ACC112 (cell line): ENCODE measurements at regions not wholly inside any gene's neighbourhood (a gene's known extent, or its start where the extent isn't known, plus 50 kb on each side); places are given as distances from the start of the nearest gene placed in this dataset.

Source experiments
- H2AFZ ChIP-seq: fragments of 200-600 bp; sonication (generic); one replicate; pipeline ENCODE4 v1.6.0; 2017; ENCODE audit warnings: antibody characterized with exemption, low read length; ENCODE audit not compliant: unreplicated experiment
- H3K27ac ChIP-seq: fragments of 200-600 bp; sonication (generic); 2 replicates; pipeline ENCODE4 v1.5.1; 2014; ENCODE audit warnings: low read depth, mild to moderate bottlenecking, antibody characterized with exemption, low read length, moderate library complexity
- H3K27me3 ChIP-seq: fragments of 200-600 bp; sonication (generic); 2 replicates; pipeline ENCODE4 v1.6.1; 2014; ENCODE audit warnings: mild to moderate bottlenecking, antibody characterized with exemption, low read length, moderate library complexity, mixed read lengths; ENCODE audit not compliant: insufficient read depth
- H3K36me3 ChIP-seq: fragments of 200-600 bp; sonication (generic); 2 replicates; pipeline ENCODE4 v1.6.1; 2016; ENCODE audit warnings: mild to moderate bottlenecking, antibody characterized with exemption, low read length, moderate library complexity, mixed read lengths; ENCODE audit not compliant: insufficient read depth
- H3K4me1 ChIP-seq: fragments of 200-600 bp; sonication (generic); one replicate; pipeline ENCODE4 v1.6.1; 2016; ENCODE audit warnings: low read length, mixed read lengths; ENCODE audit not compliant: insufficient read depth, unreplicated experiment, control insufficient read depth
- H3K4me3 ChIP-seq: fragments of 200-600 bp; sonication (generic); 2 replicates; pipeline ENCODE4 v1.5.1; 2014; ENCODE audit warnings: mild to moderate bottlenecking, low read depth, low read length
- H3K79me2 ChIP-seq: fragments of 200-600 bp; sonication (generic); one replicate; pipeline ENCODE4 v1.6.0; 2016; ENCODE audit warnings: low read length; ENCODE audit not compliant: control insufficient read depth, unreplicated experiment, insufficient read depth

GRCh38 chr1:93013145-93014065 is 52.1 kb upstream of the DIPK1A start:
- Histone ChIP-seq H3K4me1 (peaks cover 24% of the 10 kb centered on the region), H3K27ac (no peak overlapping the region), H3K27me3 (no peaks in the 10 kb centered on the region), H2AFZ (no peak overlapping the region), H3K4me3 (no peak overlapping the region), H3K36me3 (no peaks in the 10 kb centered on the region), H3K79me2 (no peaks in the 10 kb centered on the region)

GRCh38 chr1:93014168-93014567 is 52.9 kb upstream of the DIPK1A start:
- Histone ChIP-seq H3K4me1 (peaks cover 24% of the 10 kb centered on the region), H3K27ac (no peak overlapping the region), H3K79me2 (no peaks in the 10 kb centered on the region), H3K4me3 (no peak overlapping the region), H3K27me3 (0 out of 2 replicates have a peak, but pooled peaks cover 3% of the 10 kb centered on the region), H3K36me3 (no peaks in the 10 kb centered on the region), H2AFZ (no peak overlapping the region)

GRCh38 chr1:93015590-93015989 is 54.3 kb upstream of the DIPK1A start:
- H3K27ac ChIP-seq: peak overlapping the region; percentile 30
- H3K36me3 ChIP-seq: no peaks in the 10 kb centered on the region
- H3K27me3 ChIP-seq: 0 out of 2 replicates have a peak, but pooled peaks cover 4% of the 10 kb centered on the region
- H3K4me1 ChIP-seq: peaks cover 24% of the 10 kb centered on the region
- no peak overlapping the region for H2AFZ ChIP-seq
- H3K4me3 ChIP-seq: peak overlapping the region; percentile 39; the same call in 1 of the 2 replicates
- H3K79me2 ChIP-seq: no peaks in the 10 kb centered on the region

- Histone ChIP-seq H2AFZ (no peak overlapping the region), H3K27me3 (0 out of 2 replicates have a peak, but pooled peaks cover 4% of the 10 kb centered on the region), H3K79me2 (no peaks in the 10 kb centered on the region), H3K4me1 (peaks cover 24% of the 10 kb centered on the region), H3K4me3 (peak overlapping the region; percentile 39; the same call in 1 of the 2 replicates), H3K36me3 (no peaks in the 10 kb centered on the region), H3K27ac (peak overlapping the region; percentile 30)
Measured at GRCh38 chr1:93016171-93016570, 54.9 kb upstream of the DIPK1A start.

GRCh38 chr1:93021539-93022134 is 57.4 kb upstream of the MTF2 start:
- Histone ChIP-seq H2AFZ (no peak overlapping the region), H3K4me1 (peaks cover under 1% of the 10 kb centered on the region), H3K27ac (no peak overlapping the region)

GRCh38 chr1:93022580-93022979 is 56.5 kb upstream of the MTF2 start:
- Histone ChIP-seq H3K27ac (no peak overlapping the region), H3K4me1 (no peaks in the 10 kb centered on the region), H3K79me2 (no peaks in the 10 kb centered on the region), H3K36me3 (no peaks in the 10 kb centered on the region), H3K27me3 (peaks cover 19% of the 10 kb centered on the region), H2AFZ (no peak overlapping the region), H3K4me3 (no peak overlapping the region)

More at GRCh38 chr1:93021539-93022134, 57.4 kb upstream of the MTF2 start:
- Histone ChIP-seq H3K36me3 (no peaks in the 10 kb centered on the region), H3K27me3 (peaks cover 10% of the 10 kb centered on the region; the same call in 1 of the 2 replicates), H3K4me3 (no peak overlapping the region), H3K79me2 (no peaks in the 10 kb centered on the region)

GRCh38 chr1:93023281-93023680 is 55.8 kb upstream of the MTF2 start:
- H3K4me3 ChIP-seq: no peak overlapping the region
- no peak overlapping the region for H2AFZ ChIP-seq
- H3K27me3 ChIP-seq: peaks cover 26% of the 10 kb centered on the region
- no peaks in the 10 kb centered on the region for H3K4me1 ChIP-seq
- H3K79me2 ChIP-seq: no peaks in the 10 kb centered on the region
- no peaks in the 10 kb centered on the region for H3K36me3 ChIP-seq
- no peak overlapping the region for H3K27ac ChIP-seq

GRCh38 chr1:93025572-93025971 is 53.5 kb upstream of the MTF2 start:
- no peaks in the 10 kb centered on the region for H3K4me1 ChIP-seq
- H3K79me2 ChIP-seq: no peaks in the 10 kb centered on the region
- H3K27ac ChIP-seq: no peak overlapping the region

GRCh38 chr1:93028542-93028941 is 50.5 kb upstream of the MTF2 start:
- Histone ChIP-seq H2AFZ (no peak overlapping the region), H3K4me3 (no peak overlapping the region), H3K27ac (no peak overlapping the region), H3K27me3 (peaks cover 35% of the 10 kb centered on the region), H3K79me2 (no peaks in the 10 kb centered on the region), H3K4me1 (peaks cover under 1% of the 10 kb centered on the region), H3K36me3 (no peaks in the 10 kb centered on the region)

More at GRCh38 chr1:93025572-93025971, 53.5 kb upstream of the MTF2 start:
- Histone ChIP-seq H2AFZ (no peak overlapping the region), H3K36me3 (no peaks in the 10 kb centered on the region), H3K27me3 (peaks cover 29% of the 10 kb centered on the region), H3K4me3 (no peak overlapping the region)
